NCI-H1436 treated with DMSO at 0.1 percent for 48 hours (cell line): ENCODE measurements at regions not wholly inside any gene's neighbourhood (a gene's known extent, or its start where the extent isn't known, plus 50 kb on each side); places are given as distances from the start of the nearest gene placed in this dataset.

Experiments
- DNase-seq: peaks from one replicate; lab custom pipeline; 2025; lab: John Stamatoyannopoulos, UW

GRCh38 chrX:20609916-20610415 lies 343.3 kb upstream of the RPS6KA3 start:
- no peak for DNase-seq

- no peak for DNase-seq
These were observed 340.1 kb upstream of the RPS6KA3 start for GRCh38 chrX:20606831-20607230.

GRCh38 chrX:20596856-20597255 lies 330.1 kb upstream of the RPS6KA3 start:
- DNase-seq, result no peak

- no peak for DNase-seq
These were observed 329.3 kb upstream of the RPS6KA3 start for GRCh38 chrX:20595928-20596575.

- DNase-seq, result no peak
These were observed 328.3 kb upstream of the RPS6KA3 start for GRCh38 chrX:20594985-20595384.

GRCh38 chrX:20593836-20594235 lies 327.1 kb upstream of the RPS6KA3 start:
- DNase-seq, result no peak

- DNase-seq, result no peak
These were observed 326.7 kb upstream of the RPS6KA3 start for GRCh38 chrX:20593402-20593801.

GRCh38 chrX:20591246-20591645 lies 324.5 kb upstream of the RPS6KA3 start:
- DNase-seq, result no peak

GRCh38 chrX:20585782-20586181 lies 319.1 kb upstream of the RPS6KA3 start:
- DNase-seq, result no peak

- DNase-seq, result no peak
These were observed 304.9 kb upstream of the RPS6KA3 start for GRCh38 chrX:20571611-20572010.

- no peak for DNase-seq
These were observed 300.4 kb upstream of the RPS6KA3 start for GRCh38 chrX:20567108-20567507.

- no peak for DNase-seq
These were observed 280.9 kb upstream of the RPS6KA3 start for GRCh38 chrX:20547611-20548051.

GRCh38 chrX:20545538-20545937 lies 278.8 kb upstream of the RPS6KA3 start:
- no peak for DNase-seq

- no peak for DNase-seq
These were observed 275.4 kb upstream of the RPS6KA3 start for GRCh38 chrX:20542072-20542471.

GRCh38 chrX:20538974-20539373 lies 272.3 kb upstream of the RPS6KA3 start:
- no peak for DNase-seq

- DNase-seq, result no peak
These were observed 265.0 kb upstream of the RPS6KA3 start for GRCh38 chrX:20531667-20532066.

GRCh38 chrX:20530406-20530921 lies 263.8 kb upstream of the RPS6KA3 start:
- no peak for DNase-seq

- DNase-seq, result no peak
These were observed 263.0 kb upstream of the RPS6KA3 start for GRCh38 chrX:20529711-20530110.

GRCh38 chrX:20529301-20529700 lies 262.6 kb upstream of the RPS6KA3 start:
- DNase-seq, result no peak

GRCh38 chrX:20527558-20528011 lies 260.9 kb upstream of the RPS6KA3 start:
- DNase-seq, result peak; percentile 48

- DNase-seq, result no peak
These were observed 260.3 kb upstream of the RPS6KA3 start for GRCh38 chrX:20527041-20527440.

- DNase-seq, result no peak
These were observed 257.1 kb upstream of the RPS6KA3 start for GRCh38 chrX:20523626-20524312.

- no peak for DNase-seq
These were observed 255.7 kb upstream of the RPS6KA3 start for GRCh38 chrX:20522420-20522819.
